ENCODE measurements at regions not wholly inside any gene's neighbourhood (a gene's known extent, or its start where the extent isn't known, plus 50 kb on each side); places are given as distances from the start of the nearest gene placed in this dataset.
"Not testable (repeated sequence)": the region's sequence is repeated elsewhere in the genome, so short reads cannot be mapped to it uniquely, and the experiment has no call there.

DNA sequence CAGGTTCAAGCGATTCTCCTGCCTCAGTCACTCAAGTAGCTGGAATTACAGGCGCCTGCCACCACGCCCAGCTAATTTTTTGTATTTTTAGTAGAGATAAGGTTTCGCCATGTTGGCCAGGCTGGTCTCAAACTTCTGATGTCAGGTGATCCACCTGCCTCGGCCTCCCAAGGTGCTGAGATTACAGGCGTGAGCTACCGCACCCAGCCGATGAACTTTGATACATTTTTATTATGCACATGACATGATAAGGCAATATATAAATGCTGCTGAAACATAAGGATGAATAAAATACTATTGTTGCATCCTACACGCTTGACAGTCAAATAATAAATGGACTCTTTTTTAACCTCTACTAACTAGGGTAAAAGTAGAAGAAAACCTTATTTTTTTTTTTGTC is 1380.4 kb upstream of the SLC39A10 start:
- intact Hi-C loops (cut with DNase I); DNase-seq: not testable (repeated sequence)

DNA sequence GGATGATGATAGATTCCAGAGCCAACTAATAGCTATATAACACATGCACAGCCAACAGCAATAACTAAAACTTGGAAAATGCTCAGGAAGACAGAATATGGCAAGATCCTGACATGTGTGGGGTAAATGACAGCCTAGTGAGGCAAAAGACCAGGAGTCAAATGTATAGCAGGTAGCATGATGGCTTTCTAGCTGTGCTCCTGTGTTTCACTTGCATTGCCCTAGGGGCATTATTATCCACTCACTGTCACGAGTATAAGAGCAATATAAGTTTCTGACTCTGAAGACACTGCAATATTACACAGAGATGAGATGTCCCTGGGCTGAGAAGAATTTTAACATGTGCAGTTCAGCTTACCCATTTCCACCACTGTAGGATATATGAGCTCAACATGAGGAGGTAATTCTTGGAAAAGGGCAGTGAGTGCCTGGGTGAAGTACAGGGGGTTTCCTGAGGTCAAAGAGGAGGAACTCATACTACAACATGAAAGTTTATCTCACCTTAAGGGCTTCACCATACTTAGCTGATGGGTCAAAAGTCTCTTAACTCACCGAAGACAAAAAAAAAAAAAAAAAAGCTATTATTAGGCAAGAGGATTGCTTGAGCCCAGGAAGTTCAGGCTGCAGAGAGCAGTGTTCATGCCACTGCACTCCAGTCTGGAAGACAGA is 1385.6 kb upstream of the SLC39A10 start:
- intact Hi-C loops (cut with DNase I): no loop called here
- DNase-seq: no peak

DNA sequence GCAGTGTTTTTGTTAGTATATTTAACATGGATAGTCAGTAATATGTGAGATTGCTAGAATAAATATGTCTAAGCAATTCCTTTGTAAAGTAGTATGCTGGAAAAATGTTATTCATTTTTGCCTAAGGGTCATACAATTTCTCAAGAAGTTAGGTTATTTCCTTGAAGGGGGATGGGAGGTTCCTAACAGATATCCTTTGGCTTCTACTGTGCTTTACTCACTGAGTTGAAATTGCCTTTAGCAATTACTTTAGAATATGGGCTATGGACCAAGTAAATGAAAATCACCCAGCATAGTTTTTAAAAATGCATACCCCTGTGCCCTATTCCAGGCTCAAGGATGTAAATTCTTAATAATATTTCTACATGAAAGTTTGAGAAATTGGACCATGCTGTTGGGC is 1386.4 kb upstream of the SLC39A10 start:
- intact Hi-C loops (cut with DNase I): no loop called here
- no peak for DNase-seq

DNA sequence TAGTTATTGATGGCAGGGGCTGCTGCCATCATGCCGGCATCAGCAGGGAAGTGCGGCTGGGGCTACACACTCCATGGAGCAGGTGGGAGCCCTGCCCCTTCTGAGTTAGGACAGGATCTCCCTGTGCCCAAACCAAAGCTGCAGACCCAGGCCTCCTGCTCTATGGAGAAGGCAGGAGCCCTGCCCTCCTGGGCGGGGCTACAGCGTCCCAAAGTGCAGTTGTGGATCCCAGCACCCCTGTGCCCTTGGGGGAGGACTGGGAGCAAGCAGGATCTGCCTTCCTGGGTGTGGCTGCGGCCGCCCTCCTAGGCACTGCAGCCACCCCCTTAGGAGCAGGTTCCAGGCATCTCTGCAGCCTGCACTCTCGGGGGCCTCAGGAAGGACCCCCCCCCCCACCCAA is 1392.4 kb upstream of the SLC39A10 start:
- intact Hi-C loops (cut with DNase I): no loop called here
- peak in 2 of 10 donors; percentile 40 to 72 for DNase-seq

DNA sequence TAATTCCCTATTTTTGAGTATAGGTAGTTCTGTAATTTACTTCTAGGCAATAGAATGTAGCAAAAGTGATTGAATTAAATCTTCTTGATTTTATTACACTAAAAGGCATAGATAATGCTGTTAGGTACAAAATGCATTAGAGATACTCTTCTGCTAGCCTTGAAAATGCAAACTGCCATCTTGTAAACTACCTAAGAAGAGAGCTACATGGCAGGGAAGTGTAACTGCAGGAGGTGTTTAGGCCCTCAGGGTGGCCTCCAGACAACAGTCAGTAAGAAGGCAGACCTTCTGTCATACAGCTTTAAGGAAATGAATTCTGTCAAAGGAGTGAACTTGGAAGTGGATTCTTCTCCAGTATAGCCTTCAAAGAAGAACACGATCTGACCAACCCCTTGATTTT is 1396.8 kb upstream of the SLC39A10 start:
- no peak for DNase-seq
- intact Hi-C loops (cut with DNase I): no loop called here

DNA sequence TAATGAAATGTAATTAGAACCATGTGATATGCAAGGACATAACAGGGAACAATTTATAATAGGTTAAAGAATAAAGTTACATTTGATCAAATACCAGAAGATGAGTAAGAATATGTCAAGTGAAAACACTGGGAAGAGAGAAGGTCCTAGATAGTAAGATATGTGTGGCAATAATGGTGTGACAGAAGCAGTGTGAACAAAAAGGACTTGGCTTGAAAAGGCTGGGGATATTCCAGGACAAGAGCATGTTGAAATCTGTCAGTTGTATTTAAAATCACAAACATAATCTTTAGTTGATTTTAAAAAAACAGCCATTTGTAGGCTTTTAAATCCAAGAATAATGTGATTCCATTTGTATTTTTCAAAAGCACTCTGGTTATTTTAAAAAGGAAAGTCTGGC is 1399.9 kb upstream of the SLC39A10 start:
- intact Hi-C loops (cut with DNase I): no loop called here
- DNase-seq: no peak

DNA sequence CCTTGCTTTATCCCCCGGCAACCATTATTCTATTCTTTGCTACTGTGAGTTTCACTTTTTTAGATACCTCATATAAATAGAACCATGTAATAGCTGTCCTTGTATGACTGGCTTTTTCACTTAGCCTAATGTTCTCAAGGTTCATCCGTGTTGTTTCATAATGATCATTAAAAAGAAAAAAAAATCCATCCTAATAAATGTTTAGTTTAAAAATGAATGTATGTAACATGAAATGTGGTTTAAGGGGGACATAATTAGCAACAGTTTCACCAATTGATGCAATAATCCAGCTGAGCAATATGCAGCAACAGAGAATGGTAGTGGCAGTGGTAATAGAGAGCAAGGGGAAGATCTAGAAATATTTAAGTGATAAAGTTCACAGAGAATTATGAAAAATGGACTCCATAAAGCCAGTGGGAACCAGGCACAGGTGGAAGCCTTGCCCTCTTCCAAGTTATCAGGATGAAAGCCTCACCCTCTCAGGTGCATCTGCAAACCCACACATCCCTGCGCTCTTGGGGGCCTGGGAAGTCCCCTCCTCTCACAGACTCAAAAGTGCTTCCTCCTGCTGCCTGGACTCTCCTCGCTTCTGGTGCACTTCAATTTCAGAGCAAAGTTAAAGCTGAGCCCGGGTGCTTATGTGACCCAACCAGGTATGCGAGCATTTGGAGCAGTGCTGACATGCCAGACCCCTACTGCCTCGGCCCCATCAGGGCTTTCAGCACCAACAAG is 1403.3 kb upstream of the SLC39A10 start:
- intact Hi-C loops (cut with DNase I): no loop called here
- peak in 1 of 10 donors; percentile 49 for DNase-seq

DNA sequence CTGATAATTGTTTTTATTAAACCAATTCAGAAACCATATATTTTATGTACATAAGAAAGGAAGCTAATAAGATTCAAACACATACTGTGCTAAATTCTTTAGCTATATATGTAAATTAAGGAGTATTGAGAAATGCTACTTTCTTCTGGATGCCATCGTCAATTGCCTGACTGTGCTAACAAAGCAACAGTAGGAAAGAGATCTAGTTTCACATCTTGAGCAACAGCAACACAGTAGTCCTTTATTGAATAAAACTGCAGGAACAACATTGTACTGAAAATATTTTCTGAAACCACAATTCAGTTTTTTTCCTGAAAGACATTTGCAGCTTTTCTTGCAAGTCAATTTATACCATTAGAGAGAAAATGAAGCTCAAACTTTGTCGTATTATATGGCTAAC is 1404.9 kb upstream of the SLC39A10 start:
- no peak for DNase-seq
- intact Hi-C loops (cut with DNase I): no loop called here

DNA sequence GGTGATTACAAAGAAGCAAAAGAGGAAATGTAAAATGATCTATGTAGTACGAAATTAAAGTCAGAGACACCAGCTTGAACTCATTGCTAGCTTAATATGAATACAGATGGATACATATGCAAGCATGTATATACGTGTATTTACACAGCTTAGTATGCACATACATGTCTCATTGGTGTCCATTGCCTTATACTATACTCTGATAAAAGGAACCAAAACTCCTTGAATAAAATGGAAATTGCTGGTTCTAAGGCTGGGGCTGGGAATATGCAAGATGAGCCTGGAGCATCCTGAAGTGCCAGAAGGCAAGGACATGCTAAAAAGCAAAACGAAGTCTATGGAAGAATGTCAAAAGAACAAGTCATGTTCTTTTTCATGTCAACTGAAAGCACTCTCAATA is 1424.4 kb upstream of the SLC39A10 start:
- DNase-seq: no peak
- intact Hi-C loops (cut with DNase I): no loop called here

DNA sequence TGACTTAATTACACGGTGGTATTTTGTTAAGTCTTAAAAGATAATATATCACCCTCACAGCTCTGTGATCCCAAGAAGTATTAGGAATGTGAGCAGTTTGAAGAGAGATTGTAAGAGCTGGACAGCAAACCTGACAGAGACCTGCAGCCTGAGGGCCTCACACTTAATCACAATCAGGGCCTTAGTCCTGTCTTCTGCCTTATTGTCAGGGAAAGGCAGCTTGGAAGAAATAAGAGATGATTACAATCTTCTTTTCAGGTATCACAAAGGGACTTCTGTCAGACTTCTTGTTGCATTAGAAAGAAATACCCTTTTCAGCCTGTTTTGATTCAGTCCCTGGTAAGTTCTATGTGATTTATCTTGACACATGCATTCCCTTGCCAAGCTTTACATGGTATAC is 1433.8 kb upstream of the SLC39A10 start:
- DNase-seq: no peak
- intact Hi-C loops (cut with DNase I): no loop called here

DNA sequence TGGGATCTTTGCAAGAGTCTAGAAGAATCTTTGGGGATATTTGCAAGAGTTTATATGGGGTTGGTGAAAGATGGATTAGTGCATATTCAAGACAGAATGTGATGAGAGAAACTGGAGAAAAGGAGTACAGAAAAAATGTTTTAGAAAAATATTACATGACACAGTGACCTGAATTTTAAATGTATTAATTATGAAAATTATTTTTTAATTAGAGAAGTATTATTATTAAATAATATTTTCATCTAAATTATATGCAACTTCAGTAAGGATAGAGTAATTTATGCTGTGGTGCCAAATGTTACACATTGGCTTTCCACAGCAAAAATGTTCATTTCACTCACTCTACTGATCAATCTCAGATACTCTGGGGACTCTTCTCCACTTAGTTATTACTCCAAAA is 1442.8 kb upstream of the SLC39A10 start:
- intact Hi-C loops (cut with DNase I): no loop called here
- no peak for DNase-seq

DNA sequence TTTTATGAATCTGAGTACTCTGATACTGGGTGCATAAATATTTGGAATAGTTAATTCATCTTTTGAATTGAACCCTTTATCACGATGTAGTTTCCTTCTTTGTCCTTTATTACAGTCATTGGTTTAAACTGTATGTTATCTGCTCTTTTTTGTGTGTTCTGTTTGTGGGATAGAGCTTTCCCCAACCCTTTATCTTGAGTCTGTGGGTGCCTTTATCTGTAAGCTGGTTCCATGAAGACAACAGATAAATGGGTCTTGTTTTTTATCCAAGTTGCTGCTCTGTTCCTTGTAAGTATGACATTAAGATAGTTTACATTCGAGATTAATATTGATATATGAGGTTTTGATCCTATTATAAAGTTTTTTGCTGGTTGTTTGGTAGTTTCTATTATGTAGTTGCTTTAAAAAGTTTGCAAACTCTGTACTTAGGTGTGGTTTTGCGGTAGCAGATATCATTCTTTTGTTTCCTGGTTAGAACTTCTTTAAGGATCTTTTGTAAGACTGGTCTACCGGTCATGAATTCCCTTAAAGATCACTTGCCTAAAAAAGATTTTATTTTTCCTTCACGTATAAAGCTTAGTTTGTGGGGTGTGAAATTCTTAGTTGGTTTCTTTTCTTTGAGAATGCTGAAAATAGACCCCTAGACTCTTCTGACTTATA is 1451.3 kb upstream of the SLC39A10 start:
- DNase-seq: no peak
- intact Hi-C loops (cut with DNase I): no loop called here

DNA sequence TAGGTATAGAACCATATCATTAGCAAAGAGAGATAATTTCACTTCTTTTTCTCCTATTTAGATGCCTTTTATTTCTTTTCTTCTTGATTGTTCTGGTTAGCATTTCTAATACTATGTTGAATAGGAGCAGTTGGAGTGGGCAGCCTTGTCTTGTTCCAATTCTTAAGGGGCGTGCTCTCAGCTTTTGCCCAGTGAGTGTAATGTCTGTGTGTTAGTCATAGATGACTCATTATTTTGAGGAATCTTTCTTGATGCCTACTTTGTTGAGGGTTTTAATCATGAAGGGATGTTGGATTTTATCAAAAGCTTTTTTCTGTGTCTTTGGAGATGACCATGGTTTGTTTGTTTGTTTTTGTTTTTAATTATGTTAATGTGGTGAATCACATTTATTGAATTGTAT is 1453.1 kb upstream of the SLC39A10 start:
- DNase-seq: no peak
- intact Hi-C loops (cut with DNase I): no loop called here

DNA sequence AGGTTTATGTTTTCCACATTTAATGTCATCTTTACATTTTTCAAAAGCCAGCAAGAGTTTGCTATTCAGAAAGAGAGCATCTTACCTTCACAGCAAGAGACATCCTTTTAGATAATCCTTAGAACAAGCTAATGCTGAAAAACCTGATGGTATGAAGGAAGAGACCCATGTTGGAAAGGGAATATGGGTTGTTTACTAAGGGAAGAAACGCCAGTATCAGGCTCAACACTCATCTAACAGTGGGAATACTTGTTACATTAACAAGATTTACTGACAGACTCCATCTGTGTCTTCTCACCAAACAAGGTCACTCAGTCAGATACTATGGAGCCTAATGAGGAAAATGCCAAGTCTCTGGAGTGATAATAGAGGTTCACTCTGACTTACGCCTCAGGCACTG is 1474.1 kb upstream of the SLC39A10 start:
- intact Hi-C loops (cut with DNase I): no loop called here
- no peak for DNase-seq

DNA sequence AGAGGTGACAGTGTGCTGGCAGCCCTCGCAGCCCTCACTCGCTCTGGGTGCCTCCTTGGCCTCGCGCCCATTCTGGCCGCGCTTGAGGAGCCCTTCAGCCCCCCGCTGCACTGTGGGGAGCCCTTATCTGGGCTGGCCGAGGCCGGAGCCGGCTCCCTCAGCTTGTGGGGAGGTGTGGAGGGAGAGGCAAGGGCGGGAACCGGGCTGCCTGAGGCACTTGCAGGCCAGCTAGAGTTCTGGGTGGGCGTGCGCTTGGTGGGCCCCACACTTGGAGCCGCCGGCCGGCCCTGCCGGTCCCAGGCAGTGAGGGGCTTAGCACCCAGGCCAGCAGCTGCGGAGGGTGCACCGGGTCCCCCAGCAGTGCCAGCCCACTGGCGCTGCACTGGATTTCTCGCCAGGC is 1480.9 kb upstream of the SLC39A10 start:
- intact Hi-C loops (cut with DNase I): no loop called here
- peak in 3 of 10 donors; percentile 24 to 70 (median 51) for DNase-seq

DNA sequence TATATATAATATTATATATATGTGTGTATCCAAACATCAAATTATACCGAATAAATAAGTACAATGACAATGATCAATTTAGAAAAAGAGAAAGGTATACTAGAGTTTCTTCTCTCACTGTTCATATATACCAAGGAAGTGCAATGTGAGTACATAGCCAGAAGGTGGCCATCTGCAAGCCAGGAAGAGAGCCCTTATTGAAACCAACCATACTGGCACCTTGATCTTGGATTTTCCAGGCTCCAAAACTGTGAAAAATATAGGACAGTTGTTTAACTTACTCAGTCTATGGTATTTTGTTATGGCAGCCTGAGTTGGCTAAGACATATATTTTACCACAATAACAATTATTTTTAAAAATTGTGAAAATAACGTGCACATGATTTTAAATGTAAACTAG is 1490.2 kb upstream of the SLC39A10 start:
- intact Hi-C loops (cut with DNase I): loop anchor here (10.0 kb wide), 1 partner anchor 1148 kb away; no protein-coding TSS in a partner anchor
- DNase-seq: no peak

DNA sequence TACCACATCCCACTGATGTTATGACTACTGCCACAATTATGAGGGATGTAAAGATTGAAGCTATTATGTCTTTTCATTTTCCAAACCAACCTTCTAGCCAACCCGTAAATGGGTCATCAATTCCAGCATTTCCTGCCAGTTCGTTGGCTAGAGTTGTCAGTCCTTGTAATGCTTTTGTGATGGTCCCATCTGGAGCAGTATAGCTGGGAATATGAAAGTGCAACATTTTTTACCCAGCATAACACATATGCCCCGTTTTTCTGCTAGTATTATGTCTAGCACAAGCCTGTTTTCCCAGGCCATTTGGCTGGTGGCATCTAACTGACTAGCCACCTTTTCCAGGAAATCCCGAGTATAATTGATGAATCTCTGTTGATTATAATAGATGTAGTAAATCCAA is 1501.6 kb upstream of the SLC39A10 start:
- intact Hi-C loops (cut with DNase I): no loop called here
- no peak for DNase-seq

DNA sequence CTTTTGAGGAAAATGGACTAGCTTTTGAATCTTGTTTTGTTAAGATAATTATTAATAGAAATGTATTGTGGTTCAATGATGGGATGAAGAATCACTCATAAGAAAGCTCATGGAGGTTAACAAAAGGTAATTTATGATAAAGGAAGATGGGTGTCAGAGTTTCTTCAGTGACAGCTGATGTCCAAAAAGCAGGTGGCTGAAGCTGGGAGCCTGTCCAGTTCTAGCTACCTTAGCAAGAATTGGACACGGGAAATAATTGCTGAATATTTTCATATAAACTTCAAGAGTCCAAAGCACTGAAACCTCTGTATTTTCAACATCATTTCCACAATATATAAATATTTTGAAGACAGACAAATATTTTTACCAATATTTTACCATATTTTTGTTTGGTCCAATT is 1505.8 kb upstream of the SLC39A10 start:
- intact Hi-C loops (cut with DNase I): no loop called here
- no peak for DNase-seq

DNA sequence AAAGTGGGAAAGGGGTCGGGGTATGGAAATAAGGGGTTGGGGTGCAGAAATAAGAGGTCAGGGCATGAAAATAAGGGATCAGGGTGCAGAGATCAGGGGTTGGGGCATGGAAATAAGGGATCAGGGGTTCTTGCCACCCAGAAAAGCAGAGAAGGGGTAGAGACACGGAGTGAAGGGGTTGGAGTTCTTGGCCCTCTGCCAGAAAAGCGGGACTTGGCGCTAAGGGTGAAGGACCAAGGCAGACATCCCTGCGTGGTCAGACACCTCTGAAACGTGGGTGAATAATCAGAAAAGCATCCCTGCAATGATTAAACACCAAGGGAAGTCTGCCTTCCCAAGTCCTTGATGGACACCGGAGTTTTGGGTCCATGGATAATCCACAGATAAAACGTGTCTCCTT is 1521.6 kb upstream of the SLC39A10 start:
- DNase-seq: peak in 2 of 10 donors; percentile 55
- intact Hi-C loops (cut with DNase I): no loop called here

DNA sequence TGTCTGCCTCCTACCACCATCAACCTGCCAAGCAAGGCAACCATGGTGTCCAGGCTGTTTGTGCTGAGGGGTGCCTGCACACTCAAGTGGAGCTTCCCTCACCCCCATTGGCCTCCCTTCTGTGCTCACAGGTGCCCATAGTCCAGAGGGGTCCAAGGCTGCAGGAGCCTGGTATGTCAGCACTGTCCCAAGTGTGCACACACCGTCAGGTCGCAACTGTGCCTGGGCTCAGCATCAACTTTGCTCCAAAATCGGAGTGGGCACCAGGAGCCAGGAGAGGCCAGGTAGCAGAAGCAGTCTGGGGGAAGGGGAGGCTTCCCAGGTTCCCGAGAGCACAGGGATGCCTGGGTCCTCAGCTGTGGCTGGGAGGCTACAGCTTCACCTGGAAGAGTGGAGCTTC is 1528.2 kb upstream of the SLC39A10 start:
- peak in 1 of 10 donors; percentile 63 for DNase-seq
- intact Hi-C loops (cut with DNase I): no loop called here

DNA sequence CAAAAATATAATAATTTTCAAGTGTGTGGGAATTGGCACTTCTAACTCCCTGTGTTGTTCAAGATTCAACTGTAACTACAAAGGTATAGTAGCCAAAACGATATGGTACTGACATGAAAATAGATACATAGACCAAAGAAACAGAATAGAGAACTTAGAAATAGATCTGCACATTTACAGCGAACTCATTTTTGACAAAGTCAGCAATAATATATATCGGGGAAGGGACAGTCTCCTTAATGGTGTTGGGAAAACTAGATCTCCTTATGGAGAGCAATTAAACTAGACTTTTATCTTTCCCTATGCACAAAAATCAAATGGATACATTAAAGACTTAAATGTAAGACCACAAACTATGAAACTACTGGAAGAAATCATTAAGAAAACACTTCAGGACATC is 1530.6 kb upstream of the SLC39A10 start:
- no peak for DNase-seq
- intact Hi-C loops (cut with DNase I): no loop called here

DNA sequence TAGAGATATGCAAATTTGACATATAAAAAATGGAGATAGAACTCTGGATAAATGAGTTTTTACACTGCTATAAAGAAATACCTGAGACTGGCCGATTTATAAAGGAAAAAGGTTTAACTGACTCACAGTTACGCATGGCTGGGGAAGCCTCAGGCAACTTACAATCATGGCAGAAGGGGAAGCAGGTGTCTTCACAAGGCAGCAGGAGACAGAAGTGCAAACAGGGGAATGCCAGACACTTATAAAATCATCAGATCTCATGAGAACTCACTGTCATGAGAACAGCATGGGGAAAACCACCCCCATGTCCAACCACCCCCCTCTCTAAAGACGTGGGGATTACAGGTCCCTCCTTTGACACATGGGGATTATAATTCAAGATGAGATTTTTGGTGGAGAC is 1540.2 kb upstream of the SLC39A10 start:
- intact Hi-C loops (cut with DNase I): no loop called here
- no peak for DNase-seq
